AG04450 (cell line): ENCODE measurements at regions not wholly inside any gene's neighbourhood (a gene's known extent, or its start where the extent isn't known, plus 50 kb on each side); places are given as distances from the start of the nearest gene placed in this dataset.

Experiments used
- CTCF ChIA-PET: fragments of 300-600, 350-600 bp; formaldehyde crosslinking; extraction: SDS; loops from one replicate; lab custom pipeline; 2022; ENCODE audit warnings: antibody characterized with exemption, inconsistent platforms; lab: Charles Lee
- POLR2A ChIA-PET: fragments of 350-600 bp; formaldehyde crosslinking; extraction: SDS; loops from one replicate; lab custom pipeline; 2021; ENCODE audit warnings: antibody characterized with exemption, inconsistent platforms; lab: Yijun Ruan, JAX
- DNase-seq: peaks from one replicate; pipeline ENCODE4 v3.0.0-alpha.2; 2011; ENCODE audit warnings: low read depth, low spot score
- H3K27ac ChIP-seq: one replicate; pipeline ENCODE4 v1.5.1; 2012; ENCODE audit warnings: low read depth, low read length, control low read depth
- H3K27me3 ChIP-seq: one replicate; pipeline ENCODE4 v1.6.0; 2012; ENCODE audit warnings: low read length; ENCODE audit not compliant: control insufficient read depth, insufficient read depth
- H3K4me3 ChIP-seq: 2 replicates; pipeline ENCODE4 v1.5.1; 2011; ENCODE audit warnings: mild to moderate bottlenecking, low read depth, low read length, control low read depth
- H3K9me3 ChIP-seq: 2 replicates; pipeline ENCODE4 v1.5.1; 2012; ENCODE audit warnings: low read length; ENCODE audit not compliant: control insufficient read depth, insufficient read depth
- CTCF ChIP-seq: IDR thresholded peaks from 2 replicates; pipeline ENCODE4 v1.5.1; 2011; ENCODE audit warnings: low read depth, low read length, control low read depth, inconsistent platforms

DNA sequence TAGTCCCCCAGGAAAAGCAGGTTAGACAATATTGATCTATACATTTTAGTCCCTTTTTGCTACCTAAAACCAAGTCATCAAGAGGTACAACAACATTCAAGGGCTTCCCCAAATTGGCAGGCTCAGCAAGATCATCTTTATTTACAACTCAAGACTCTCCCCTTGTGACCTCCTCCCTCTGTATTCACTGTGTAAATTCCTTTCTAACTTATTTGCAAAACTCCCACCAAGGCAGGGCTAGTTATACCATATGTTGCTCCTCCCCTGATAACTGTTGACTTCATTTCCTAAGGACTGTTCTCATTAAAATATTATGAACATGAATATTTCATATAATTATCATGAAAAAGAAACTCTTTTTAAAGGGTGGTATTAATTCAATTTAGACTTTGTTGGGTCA, 275.6 kb downstream of the DTHD1 start:
- Histone ChIP-seq H3K9me3 (peaks cover 6% of the 10 kb centered on the region), H3K27ac (no peak overlapping the region), H3K4me3 (no peak overlapping the region), H3K27me3 (no peaks in the 10 kb centered on the region)
- ChIA-PET CTCF (no interaction called here), POLR2A (no interaction called here)
- DNase-seq: no peak
- TF ChIP-seq CTCF: no peak

- no peak for DNase-seq
Measured at GRCh38 chr4:36568575-36568974, 287.2 kb downstream of the DTHD1 start.

DNA sequence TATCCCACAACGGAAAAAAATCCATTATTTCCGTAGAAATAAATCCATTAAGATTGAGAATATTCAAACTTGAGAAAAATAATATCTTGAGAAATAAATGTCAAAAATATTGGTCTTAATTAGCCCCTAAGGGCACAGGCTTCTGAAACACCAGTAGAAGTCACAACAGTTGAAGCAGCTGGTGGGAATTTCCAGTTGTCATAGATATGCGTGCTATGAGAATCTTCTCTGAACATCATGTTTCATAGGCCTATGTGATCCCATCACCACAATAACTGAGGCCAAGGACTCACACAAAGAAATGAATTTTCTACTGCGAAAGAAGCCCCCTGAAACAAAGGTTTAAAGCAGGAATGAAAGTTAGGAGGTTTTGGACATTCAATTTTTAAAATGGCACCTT, 292.0 kb downstream of the DTHD1 start:
- no peak for DNase-seq
- Histone ChIP-seq H3K27me3 (no peaks in the 10 kb centered on the region), H3K9me3 (peaks cover 6% of the 10 kb centered on the region), H3K27ac (no peak overlapping the region), H3K4me3 (no peak overlapping the region)
- POLR2A ChIA-PET: no interaction called here
- CTCF ChIA-PET: no interaction called here
- no peak for TF ChIP-seq CTCF

More at GRCh38 chr4:36568575-36568974, 287.2 kb downstream of the DTHD1 start:
- H3K27me3 ChIP-seq: no peaks in the 10 kb centered on the region
- TF ChIP-seq CTCF: no peak
- peaks cover 10% of the 10 kb centered on the region for H3K9me3 ChIP-seq
- H3K4me3 ChIP-seq: no peak overlapping the region
- CTCF ChIA-PET: no interaction called here
- H3K27ac ChIP-seq: no peak overlapping the region
- POLR2A ChIA-PET: no interaction called here

DNA sequence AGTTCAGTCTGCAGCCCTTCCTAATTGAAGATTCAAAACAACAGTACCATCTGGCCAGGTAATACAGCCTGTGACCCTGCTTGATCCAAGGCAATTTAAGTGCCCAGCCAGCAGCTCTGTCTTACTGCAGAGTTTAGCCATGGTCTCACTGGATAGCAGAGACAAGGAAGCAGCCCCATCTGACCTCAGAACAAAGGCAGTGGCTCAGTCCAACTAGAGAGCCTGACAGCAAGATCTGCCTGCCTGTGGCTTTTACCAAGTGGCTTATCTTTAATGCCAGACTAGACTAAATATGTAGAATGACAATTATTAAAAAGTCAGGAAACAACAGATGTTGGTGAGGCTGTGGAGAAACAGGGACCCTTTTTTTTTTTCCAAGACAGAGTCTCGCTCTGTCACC, 293.4 kb downstream of the DTHD1 start:
- ChIA-PET POLR2A (no interaction called here), CTCF (no interaction called here)
- no peaks in the 10 kb centered on the region for H3K9me3 ChIP-seq
- H3K27me3 ChIP-seq: no peaks in the 10 kb centered on the region
- no peak overlapping the region for H3K27ac ChIP-seq
- no peak for TF ChIP-seq CTCF
- no peak for DNase-seq
- no peak overlapping the region for H3K4me3 ChIP-seq

GRCh38 chr4:36582198-36582597, 300.8 kb downstream of the DTHD1 start:
- POLR2A ChIA-PET: no interaction called here
- no peak for DNase-seq
- CTCF ChIA-PET: no interaction called here
- TF ChIP-seq CTCF: no peak
- Histone ChIP-seq H3K27ac (no peak overlapping the region), H3K9me3 (peaks cover 5% of the 10 kb centered on the region; the same call in 1 of the 2 replicates), H3K4me3 (no peak overlapping the region), H3K27me3 (no peaks in the 10 kb centered on the region)
